Type B pancreatic cell (in vitro differentiated cells): ENCODE measurements at regions not wholly inside any gene's neighbourhood (a gene's known extent, or its start where the extent isn't known, plus 50 kb on each side); places are given as distances from the start of the nearest gene placed in this dataset.

Experiments used
- DNase-seq: peaks from one replicate; pipeline ENCODE4 v3.0.0; 2021; ENCODE audit warnings: mixed read lengths; ENCODE audit not compliant: unreplicated experiment; ENCODE audit errors: extremely low spot score
- H3K27ac Mint-ChIP-seq: 2 replicates; pipeline ENCODE4 v1.8.0; 2021; ENCODE audit warnings: mild to moderate bottlenecking, mixed read lengths
- H3K27me3 Mint-ChIP-seq: 2 replicates; pipeline ENCODE4 v1.8.0; 2021; ENCODE audit warnings: mixed read lengths
- H3K36me3 Mint-ChIP-seq: 2 replicates; pipeline ENCODE4 v1.8.0; 2021; ENCODE audit warnings: mixed read lengths
- H3K4me1 Mint-ChIP-seq: one replicate; pipeline ENCODE4 v1.8.0; 2021; ENCODE audit warnings: mixed read lengths; ENCODE audit not compliant: unreplicated experiment
- H3K4me3 Mint-ChIP-seq: 2 replicates; pipeline ENCODE4 v1.8.0; 2021; ENCODE audit warnings: mild to moderate bottlenecking, mixed read lengths
- H3K9me3 Mint-ChIP-seq: 2 replicates; pipeline ENCODE4 v1.8.0; 2021; ENCODE audit warnings: mixed read lengths
- TF ChIP-seq, protein P1 (sequence below): fragments of 200-600 bp; sonication (generic); conservative IDR thresholded peaks from 2 replicates; pipeline ENCODE4 v1.5.0; 2021; ENCODE audit warnings: antibody characterized with exemption, mild to moderate bottlenecking

GRCh38 chr18:47727409-47727808 lies 203.1 kb downstream of the SMAD2 start:
- no peaks in the 10 kb centered on the region for H3K36me3 Mint-ChIP-seq
- no peaks in the 10 kb centered on the region for H3K9me3 Mint-ChIP-seq
- no peak for DNase-seq
- TF ChIP-seq, protein P1, sequence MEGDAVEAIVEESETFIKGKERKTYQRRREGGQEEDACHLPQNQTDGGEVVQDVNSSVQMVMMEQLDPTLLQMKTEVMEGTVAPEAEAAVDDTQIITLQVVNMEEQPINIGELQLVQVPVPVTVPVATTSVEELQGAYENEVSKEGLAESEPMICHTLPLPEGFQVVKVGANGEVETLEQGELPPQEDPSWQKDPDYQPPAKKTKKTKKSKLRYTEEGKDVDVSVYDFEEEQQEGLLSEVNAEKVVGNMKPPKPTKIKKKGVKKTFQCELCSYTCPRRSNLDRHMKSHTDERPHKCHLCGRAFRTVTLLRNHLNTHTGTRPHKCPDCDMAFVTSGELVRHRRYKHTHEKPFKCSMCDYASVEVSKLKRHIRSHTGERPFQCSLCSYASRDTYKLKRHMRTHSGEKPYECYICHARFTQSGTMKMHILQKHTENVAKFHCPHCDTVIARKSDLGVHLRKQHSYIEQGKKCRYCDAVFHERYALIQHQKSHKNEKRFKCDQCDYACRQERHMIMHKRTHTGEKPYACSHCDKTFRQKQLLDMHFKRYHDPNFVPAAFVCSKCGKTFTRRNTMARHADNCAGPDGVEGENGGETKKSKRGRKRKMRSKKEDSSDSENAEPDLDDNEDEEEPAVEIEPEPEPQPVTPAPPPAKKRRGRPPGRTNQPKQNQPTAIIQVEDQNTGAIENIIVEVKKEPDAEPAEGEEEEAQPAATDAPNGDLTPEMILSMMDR = no peak
- no peaks in the 10 kb centered on the region for H3K4me1 Mint-ChIP-seq
- no peak overlapping the region for H3K27ac Mint-ChIP-seq
- H3K27me3 Mint-ChIP-seq = peaks cover 52% of the 10 kb centered on the region
- H3K4me3 Mint-ChIP-seq = no peak overlapping the region

- Mint-ChIP-seq H3K27me3 (peaks cover 53% of the 10 kb centered on the region), H3K27ac (no peak overlapping the region), H3K9me3 (no peaks in the 10 kb centered on the region), H3K4me3 (no peak overlapping the region), H3K4me1 (no peaks in the 10 kb centered on the region), H3K36me3 (no peaks in the 10 kb centered on the region)
- no peak for DNase-seq
- TF ChIP-seq, protein P1 = no peak
Measured at GRCh38 chr18:47726550-47726949, 203.9 kb downstream of the SMAD2 start.

DNA sequence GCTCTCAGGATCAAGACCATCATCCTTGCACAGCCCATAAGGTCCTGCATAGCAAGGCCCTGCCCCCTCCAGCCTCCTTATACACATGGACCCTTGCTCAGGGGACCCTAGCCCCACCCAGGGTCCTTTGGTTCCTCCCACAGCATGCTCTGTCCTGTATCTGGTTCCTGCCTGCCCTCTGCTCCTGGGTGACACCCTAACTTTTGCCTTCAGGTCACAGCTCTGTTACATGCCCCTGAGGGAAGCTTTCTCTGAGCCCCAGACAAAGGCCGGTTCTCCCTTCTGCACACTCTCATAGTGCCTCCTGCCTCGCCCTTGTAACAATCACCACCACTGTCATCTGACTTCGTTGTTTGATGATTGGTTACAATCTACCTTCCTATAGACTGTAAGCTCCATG lies 204.8 kb downstream of the SMAD2 start:
- Mint-ChIP-seq H3K36me3 (no peaks in the 10 kb centered on the region), H3K4me1 (no peaks in the 10 kb centered on the region), H3K27me3 (peaks cover 58% of the 10 kb centered on the region), H3K4me3 (no peak overlapping the region), H3K27ac (no peak overlapping the region), H3K9me3 (no peaks in the 10 kb centered on the region)
- TF ChIP-seq, protein P1 = no peak
- DNase-seq = no peak

DNA sequence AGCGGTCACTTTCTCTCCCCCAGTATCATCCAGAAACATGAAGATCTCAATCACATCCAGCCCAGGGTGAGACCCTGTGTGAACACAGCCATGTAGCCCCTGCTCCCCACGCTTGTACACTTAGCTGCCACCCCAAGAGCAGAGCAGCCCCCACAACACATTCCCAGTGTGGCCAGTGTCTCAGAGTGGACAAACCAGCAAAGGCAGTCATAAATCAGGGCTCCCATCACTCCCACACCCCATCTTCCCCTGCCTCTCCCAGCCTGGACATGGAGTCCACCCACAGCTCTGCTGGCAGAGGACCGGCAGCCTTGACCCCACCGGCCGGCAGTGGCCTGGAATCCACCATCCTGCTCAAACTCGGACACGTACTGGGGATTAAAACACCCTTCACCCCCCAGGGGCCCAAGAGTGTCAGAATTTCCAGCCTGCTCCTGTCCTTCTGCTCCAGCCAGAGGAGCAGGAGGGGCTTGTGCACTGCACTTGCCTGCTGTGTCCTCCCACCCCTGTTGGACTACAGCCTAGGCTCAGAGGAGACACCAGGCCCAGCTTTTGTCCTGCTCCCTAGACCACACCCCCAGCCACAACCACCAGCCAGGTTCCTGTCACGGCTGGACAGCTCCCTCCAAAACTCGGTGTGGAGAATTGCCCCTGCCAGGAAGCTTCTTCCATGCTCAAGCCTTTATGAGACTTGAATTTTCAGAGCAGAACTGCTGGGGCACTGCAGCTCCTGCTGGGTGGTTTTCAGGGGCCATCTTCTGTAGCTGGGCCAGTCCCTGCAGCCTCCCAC lies 206.1 kb downstream of the SMAD2 start:
- TF ChIP-seq, protein P1 = no peak
- no peaks in the 10 kb centered on the region for H3K4me1 Mint-ChIP-seq
- no peaks in the 10 kb centered on the region for H3K36me3 Mint-ChIP-seq
- no peak overlapping the region for H3K4me3 Mint-ChIP-seq
- no peaks in the 10 kb centered on the region for H3K9me3 Mint-ChIP-seq
- no peak for DNase-seq
- peaks cover 58% of the 10 kb centered on the region for H3K27me3 Mint-ChIP-seq
- H3K27ac Mint-ChIP-seq = no peak overlapping the region

- Mint-ChIP-seq H3K27me3 (peaks cover 60% of the 10 kb centered on the region), H3K9me3 (no peaks in the 10 kb centered on the region), H3K36me3 (no peaks in the 10 kb centered on the region), H3K4me1 (no peaks in the 10 kb centered on the region), H3K4me3 (no peak overlapping the region), H3K27ac (no peak overlapping the region)
- no peak for DNase-seq
- TF ChIP-seq, protein P1 = no peak
Measured at GRCh38 chr18:47721876-47722275, 208.6 kb downstream of the SMAD2 start.
